Loucy (cell line): ENCODE measurements at regions not wholly inside any gene's neighbourhood (a gene's known extent, or its start where the extent isn't known, plus 50 kb on each side); places are given as distances from the start of the nearest gene placed in this dataset.

Experiments
- CTCF ChIP-seq: fragments of 200-600 bp; sonication (generic); conservative IDR thresholded peaks from 2 replicates; pipeline ENCODE4 v1.5.1; 2014; ENCODE audit warnings: mild to moderate bottlenecking, antibody characterized with exemption, low read length
- EZH2phosphoT487 ChIP-seq: fragments of 200-600 bp; IDR thresholded peaks from 2 replicates; pipeline ENCODE4 v1.6.1; 2018; ENCODE audit warnings: antibody characterized with exemption, mild to moderate bottlenecking, moderate library complexity, borderline replicate concordance

- TF ChIP-seq CTCF (no peak), EZH2phosphoT487 (no peak)
Observed at GRCh38 chr2:223470602-223471001, 131.6 kb downstream of the SCG2 start.
